Epithelial cell of esophagus (primary cell): ENCODE measurements at regions not wholly inside any gene's neighbourhood (a gene's known extent, or its start where the extent isn't known, plus 50 kb on each side); places are given as distances from the start of the nearest gene placed in this dataset.

Experiments used
- DNase-seq: peaks from one replicate; pipeline ENCODE4 v3.0.0; 2010; ENCODE audit warnings: low read depth
- H3K4me3 ChIP-seq: 2 replicates; pipeline ENCODE4 v1.5.1; 2011; ENCODE audit warnings: mild to moderate bottlenecking, low read length, control low read depth
- TF ChIP-seq, protein P1 (sequence below): IDR thresholded peaks from 2 replicates; pipeline ENCODE4 v1.5.1; 2011; ENCODE audit warnings: low read depth, mild to moderate bottlenecking, low read length, control low read depth, inconsistent platforms; ENCODE audit not compliant: insufficient read depth; ENCODE audit errors: missing control alignments

DNA sequence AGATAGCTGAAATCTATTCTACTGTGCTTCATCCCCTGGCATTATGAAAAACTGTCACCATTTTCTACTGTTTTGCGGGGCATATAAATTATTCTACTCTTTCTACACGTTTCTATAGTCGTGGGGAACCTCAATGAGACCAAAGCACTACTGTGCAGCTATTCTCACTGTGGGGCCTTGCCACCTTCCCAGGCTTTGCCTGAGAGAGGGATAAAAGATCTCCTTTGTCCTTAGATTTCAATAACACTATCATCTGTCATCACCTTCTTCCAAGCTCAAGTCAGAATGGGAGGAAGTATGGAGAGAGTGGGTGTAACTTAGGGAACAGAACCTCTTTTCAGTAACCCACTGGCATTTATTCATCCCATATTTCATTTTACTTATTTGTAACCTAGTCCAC, 1462.1 kb upstream of the RAG2 start:
- no peak overlapping the region for H3K4me3 ChIP-seq
- TF ChIP-seq, protein P1, sequence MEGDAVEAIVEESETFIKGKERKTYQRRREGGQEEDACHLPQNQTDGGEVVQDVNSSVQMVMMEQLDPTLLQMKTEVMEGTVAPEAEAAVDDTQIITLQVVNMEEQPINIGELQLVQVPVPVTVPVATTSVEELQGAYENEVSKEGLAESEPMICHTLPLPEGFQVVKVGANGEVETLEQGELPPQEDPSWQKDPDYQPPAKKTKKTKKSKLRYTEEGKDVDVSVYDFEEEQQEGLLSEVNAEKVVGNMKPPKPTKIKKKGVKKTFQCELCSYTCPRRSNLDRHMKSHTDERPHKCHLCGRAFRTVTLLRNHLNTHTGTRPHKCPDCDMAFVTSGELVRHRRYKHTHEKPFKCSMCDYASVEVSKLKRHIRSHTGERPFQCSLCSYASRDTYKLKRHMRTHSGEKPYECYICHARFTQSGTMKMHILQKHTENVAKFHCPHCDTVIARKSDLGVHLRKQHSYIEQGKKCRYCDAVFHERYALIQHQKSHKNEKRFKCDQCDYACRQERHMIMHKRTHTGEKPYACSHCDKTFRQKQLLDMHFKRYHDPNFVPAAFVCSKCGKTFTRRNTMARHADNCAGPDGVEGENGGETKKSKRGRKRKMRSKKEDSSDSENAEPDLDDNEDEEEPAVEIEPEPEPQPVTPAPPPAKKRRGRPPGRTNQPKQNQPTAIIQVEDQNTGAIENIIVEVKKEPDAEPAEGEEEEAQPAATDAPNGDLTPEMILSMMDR = no peak
- no peak for DNase-seq

DNA sequence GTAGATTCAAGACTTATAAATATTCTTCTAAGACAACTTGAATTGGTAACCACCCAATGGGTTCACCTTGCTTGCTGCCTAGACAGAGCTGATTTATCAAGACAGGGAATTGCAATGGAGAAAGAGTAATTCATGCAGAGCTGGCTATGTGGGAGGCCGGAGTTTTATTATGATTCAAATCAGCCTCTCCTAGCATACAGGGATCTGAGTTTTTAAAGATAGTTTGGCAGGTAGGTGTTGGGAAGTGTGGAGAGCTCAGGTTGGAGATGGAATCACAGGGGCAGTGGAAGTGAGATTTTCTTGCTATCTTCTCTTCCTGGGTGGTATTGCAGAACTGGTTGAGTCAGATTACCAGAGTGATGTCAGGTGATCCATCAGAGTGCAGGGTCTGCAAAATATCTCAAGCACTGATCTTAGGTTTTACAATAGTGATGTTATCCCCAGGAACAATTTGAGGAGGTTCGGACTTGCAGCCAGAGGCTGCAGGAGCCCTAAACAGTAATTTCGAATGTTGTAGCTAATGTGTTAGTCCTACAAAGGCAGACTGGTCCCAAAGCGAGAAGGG, 1448.6 kb upstream of the RAG2 start:
- H3K4me3 ChIP-seq = no peak overlapping the region
- TF ChIP-seq, protein P1 = no peak
- DNase-seq = no peak

DNA sequence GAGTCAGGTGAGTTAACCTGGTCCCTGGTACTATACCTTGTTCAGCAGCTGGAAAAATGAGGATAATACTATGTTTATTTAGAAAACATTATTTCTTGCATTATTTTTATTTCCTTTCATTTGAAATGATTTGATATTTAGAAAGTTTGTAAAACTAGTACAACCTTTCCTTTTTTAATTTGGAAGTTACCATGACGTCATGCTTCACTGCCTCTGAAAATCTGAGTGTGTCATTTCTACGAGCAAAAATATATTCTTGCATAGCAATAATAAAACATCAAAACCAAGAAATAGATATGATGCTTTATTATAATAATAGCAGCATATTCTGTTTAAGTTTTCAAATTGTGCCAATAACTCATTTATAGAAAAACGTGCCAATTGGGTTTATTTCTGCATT, 1445.0 kb upstream of the RAG2 start:
- DNase-seq = no peak

DNA sequence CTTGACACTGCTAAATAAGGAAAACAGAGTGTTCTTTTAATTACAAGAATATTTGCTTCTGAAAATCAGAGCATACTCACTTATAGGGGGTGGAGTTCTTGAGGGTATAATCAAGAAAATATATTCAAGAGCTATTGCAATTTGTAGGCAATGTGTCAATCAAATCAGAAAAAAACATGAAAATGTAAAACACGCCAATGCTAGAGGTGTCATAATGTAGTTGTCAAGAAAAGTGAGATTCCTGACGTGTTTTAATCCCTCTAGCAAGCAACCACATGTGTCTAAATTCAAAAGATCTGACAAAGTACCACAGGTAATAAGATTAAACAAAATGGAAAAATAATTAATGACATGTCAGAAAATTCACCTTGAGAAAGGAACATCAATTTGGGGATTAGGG, 1440.7 kb upstream of the RAG2 start:
- no peak overlapping the region for H3K4me3 ChIP-seq
- TF ChIP-seq, protein P1 = no peak
- peak; percentile 22 for DNase-seq

More for the DNA sequence above, 1445.0 kb upstream of the RAG2 start:
- no peak overlapping the region for H3K4me3 ChIP-seq
- TF ChIP-seq, protein P1 = no peak

DNA sequence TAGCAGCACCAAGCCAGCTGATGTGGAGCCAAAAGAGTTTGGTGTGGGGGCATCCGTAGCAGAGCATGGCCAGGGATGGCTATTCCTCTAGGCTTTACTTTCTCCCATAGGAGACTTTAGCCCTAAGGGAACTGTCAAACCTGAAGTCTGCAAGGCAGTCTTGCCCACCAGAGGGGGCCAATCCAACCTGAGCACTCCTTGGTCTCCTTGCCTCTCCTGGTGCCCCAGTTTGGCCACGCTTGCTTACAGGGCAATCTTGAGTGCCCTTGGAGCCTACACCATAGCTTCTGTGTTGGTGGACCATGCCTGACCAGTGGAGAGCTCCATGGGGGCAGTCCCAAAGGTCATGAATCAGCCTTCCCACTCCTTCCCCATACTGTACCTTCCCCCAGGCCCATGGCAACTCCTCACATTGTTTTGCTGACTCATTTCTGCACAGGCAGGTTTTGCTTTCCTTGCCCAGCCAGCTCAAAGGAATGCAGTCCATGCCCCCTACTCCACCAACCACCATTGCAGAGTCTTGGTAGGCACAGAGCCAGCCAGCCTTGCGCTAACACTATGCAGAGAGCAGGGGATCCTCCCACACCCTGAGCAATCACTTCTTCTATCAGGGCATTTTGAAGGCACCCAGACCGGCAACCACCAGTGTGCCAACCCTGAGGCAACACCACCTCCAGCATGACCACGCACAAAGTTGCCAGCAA, 1421.2 kb upstream of the RAG2 start:
- no peak overlapping the region for H3K4me3 ChIP-seq
- peak; percentile 97 for DNase-seq
- TF ChIP-seq, protein P1 = peak; percentile 20

DNA sequence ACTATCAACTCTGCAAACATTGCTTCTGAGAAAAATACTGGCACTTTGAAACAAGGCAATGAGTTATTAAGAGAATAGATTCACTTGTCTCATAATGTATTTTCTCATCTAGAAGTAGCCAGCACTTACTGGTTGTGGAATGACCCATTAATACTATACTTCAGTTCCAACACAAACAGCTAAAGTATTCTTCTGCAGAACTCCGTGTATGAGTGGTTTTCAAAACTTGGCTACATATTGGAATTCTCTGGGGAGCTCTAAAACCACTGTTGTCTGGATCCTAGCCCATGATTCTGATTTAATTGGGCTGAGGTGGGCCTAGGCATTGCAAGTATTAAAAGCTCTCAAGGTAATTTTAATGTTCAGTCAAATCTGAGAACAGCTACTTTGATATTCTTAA, 1416.4 kb upstream of the RAG2 start:
- no peak overlapping the region for H3K4me3 ChIP-seq
- no peak for DNase-seq
- TF ChIP-seq, protein P1 = no peak

DNA sequence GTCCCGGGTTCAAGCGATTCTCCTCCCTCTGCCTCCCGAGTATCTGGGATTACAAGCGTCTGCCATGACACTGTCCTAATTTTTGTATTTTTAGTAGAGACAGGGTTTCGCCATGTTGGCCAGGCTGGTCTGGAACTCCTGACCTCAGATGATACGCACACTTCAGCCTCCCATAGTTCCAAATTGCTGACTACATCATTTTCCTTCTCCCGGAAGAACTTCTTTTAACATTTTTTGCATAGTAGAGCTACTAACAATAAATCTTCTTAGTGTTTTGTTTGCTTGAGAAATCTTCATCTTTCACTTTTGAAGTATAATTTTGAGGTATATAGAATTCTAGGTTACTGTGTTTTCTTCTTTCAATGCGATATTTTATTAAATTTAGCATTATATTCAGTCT, 1415.1 kb upstream of the RAG2 start:
- TF ChIP-seq, protein P1 = no peak
- no peak for DNase-seq
- H3K4me3 ChIP-seq = no peak overlapping the region
